ENCODE measurements at regions not wholly inside any gene's neighbourhood (a gene's known extent, or its start where the extent isn't known, plus 50 kb on each side); places are given as distances from the start of the nearest gene placed in this dataset.

DNA sequence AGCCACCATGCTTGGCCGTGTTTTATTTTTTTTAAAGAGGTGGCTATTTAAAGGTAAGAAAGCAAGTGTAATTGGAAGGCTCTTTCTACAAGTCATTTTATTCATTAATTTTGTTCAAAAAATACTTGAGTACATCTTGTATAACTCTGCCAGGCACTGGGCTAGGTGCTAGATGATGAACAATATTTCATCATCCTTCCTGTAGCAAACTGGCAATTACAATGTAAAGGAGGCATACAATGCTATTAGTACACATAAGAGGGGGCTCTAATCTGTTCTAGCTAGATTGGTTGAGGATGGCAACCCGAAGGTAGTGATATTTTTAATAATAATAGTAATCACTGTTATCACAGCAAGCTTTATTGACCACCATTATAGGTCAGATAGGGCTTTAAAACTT is 215.5 kb upstream of the KLF14 start:
- H3K4me1 ChIP-seq, result peaks cover 0 to 12% (median 3%) of the 10 kb centered on the region in 4 donors
- no peak for DNase-seq
- no peaks in the 10 kb centered on the region for H3K36me3 ChIP-seq
- H3K9me3 ChIP-seq, result no peaks in the 10 kb centered on the region
- H3K27ac ChIP-seq, result peak overlapping the region in 1 of 4 donors; percentile 62
- H3K27me3 ChIP-seq, result no peaks in the 10 kb centered on the region
- TF ChIP-seq, protein P1, sequence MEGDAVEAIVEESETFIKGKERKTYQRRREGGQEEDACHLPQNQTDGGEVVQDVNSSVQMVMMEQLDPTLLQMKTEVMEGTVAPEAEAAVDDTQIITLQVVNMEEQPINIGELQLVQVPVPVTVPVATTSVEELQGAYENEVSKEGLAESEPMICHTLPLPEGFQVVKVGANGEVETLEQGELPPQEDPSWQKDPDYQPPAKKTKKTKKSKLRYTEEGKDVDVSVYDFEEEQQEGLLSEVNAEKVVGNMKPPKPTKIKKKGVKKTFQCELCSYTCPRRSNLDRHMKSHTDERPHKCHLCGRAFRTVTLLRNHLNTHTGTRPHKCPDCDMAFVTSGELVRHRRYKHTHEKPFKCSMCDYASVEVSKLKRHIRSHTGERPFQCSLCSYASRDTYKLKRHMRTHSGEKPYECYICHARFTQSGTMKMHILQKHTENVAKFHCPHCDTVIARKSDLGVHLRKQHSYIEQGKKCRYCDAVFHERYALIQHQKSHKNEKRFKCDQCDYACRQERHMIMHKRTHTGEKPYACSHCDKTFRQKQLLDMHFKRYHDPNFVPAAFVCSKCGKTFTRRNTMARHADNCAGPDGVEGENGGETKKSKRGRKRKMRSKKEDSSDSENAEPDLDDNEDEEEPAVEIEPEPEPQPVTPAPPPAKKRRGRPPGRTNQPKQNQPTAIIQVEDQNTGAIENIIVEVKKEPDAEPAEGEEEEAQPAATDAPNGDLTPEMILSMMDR (IDR thresholded peaks at IDR 0.05), result no peak
- TF ChIP-seq POLR2A (IDR thresholded peaks at IDR 0.05), result no peak
- H3K4me3 ChIP-seq, result no peak overlapping the region

DNA sequence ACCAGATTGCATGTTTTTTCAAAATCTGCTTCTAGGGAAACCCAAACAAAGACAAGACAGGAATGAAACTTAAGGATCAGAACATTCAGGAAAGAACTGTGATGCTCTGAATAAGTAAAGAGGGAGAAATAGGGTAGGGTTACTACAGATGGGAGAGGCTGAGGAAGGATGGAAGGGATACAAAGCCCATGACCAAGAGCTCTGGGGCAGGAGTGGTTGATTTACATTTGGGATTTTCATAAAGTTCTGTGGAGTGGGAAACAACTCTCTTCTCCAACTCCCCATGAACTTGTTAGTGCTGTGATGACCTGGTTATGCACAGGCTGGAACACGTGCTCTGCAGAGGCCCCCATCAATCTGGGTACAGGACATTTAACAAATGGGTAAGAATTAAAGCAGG is 216.0 kb upstream of the KLF14 start:
- Histone ChIP-seq H3K4me3 (no peak overlapping the region), H3K4me1 (peaks cover 0 to 9% (median 2%) of the 10 kb centered on the region in 4 donors), H3K27ac (peak overlapping the region in 2 of 4 donors; percentile 30 to 62), H3K27me3 (no peaks in the 10 kb centered on the region), H3K9me3 (no peaks in the 10 kb centered on the region), H3K36me3 (no peaks in the 10 kb centered on the region)
- TF ChIP-seq, protein P1 (IDR thresholded peaks at IDR 0.05), result no peak
- no peak for TF ChIP-seq POLR2A (IDR thresholded peaks at IDR 0.05)
- no peak for DNase-seq

DNA sequence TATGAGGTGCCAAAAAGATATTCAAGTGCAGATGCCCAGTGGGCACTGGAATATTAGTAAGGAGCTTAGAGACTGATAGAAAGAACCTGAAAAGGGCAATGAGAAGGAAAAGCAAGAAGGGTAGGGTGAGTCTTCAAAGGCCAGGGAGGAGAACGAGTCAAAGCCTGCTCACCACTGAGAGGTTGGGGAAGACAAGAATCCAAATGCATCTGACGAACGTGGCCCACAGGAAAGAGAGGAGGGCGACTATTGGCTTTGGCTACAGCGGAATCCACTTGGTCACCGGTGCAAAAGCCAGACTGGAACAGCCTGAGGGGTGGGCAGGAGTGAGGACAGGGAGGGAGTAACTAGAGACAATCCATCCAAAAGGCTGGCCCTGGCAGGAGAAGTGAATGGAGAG is 216.7 kb upstream of the KLF14 start:
- Histone ChIP-seq H3K9me3 (no peaks in the 10 kb centered on the region), H3K4me1 (peaks cover 0 to 11% (median 5%) of the 10 kb centered on the region in 4 donors), H3K27me3 (no peaks in the 10 kb centered on the region), H3K36me3 (no peaks in the 10 kb centered on the region), H3K4me3 (no peak overlapping the region), H3K27ac (peak overlapping the region in 2 of 4 donors; percentile 56 to 62)
- DNase-seq, result no peak
- no peak for TF ChIP-seq POLR2A (IDR thresholded peaks at IDR 0.05)
- TF ChIP-seq, protein P1 (IDR thresholded peaks at IDR 0.05), result no peak

DNA sequence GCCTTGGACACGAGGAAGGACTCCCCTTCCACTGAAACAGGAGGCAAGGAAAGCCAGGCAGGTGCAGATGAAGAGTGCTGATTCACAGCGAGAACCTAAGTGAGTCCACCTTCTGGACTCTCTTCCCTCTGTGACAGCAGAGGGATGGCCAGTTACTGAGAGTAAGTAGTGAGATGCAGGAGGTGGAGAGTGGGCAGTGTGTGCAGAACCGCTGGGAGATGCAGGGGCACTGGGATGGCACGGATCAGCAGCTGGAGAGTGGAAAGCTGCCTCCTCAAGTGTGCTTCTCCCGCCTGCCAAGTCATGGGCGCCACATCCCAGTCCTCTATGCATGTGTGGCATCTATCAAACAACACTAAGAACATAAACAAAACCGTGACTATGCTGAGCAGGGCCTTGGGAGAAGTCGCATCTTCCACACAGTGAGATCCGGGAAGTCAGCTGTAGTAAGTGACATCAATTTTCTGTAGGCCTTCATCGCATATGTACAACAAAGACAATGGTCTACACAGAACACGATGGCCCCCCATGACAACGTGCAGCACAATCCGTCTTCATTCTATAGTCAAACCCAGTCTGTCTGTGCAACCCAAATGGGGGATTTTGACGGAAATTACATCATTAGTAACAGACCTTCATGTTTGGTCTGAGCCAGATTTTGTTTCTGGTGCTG is 217.4 kb upstream of the KLF14 start:
- H3K27me3 ChIP-seq, result no peaks in the 10 kb centered on the region
- peaks cover 0 to 15% (median 5%) of the 10 kb centered on the region in 4 donors for H3K4me1 ChIP-seq
- H3K9me3 ChIP-seq, result no peaks in the 10 kb centered on the region
- peak overlapping the region; percentile 3 to 62 (median 48) for H3K27ac ChIP-seq
- no peaks in the 10 kb centered on the region for H3K36me3 ChIP-seq
- TF ChIP-seq, protein P1 (IDR thresholded peaks at IDR 0.05), result no peak
- TF ChIP-seq POLR2A (IDR thresholded peaks at IDR 0.05), result no peak
- DNase-seq, result no peak
- H3K4me3 ChIP-seq, result no peak overlapping the region

DNA sequence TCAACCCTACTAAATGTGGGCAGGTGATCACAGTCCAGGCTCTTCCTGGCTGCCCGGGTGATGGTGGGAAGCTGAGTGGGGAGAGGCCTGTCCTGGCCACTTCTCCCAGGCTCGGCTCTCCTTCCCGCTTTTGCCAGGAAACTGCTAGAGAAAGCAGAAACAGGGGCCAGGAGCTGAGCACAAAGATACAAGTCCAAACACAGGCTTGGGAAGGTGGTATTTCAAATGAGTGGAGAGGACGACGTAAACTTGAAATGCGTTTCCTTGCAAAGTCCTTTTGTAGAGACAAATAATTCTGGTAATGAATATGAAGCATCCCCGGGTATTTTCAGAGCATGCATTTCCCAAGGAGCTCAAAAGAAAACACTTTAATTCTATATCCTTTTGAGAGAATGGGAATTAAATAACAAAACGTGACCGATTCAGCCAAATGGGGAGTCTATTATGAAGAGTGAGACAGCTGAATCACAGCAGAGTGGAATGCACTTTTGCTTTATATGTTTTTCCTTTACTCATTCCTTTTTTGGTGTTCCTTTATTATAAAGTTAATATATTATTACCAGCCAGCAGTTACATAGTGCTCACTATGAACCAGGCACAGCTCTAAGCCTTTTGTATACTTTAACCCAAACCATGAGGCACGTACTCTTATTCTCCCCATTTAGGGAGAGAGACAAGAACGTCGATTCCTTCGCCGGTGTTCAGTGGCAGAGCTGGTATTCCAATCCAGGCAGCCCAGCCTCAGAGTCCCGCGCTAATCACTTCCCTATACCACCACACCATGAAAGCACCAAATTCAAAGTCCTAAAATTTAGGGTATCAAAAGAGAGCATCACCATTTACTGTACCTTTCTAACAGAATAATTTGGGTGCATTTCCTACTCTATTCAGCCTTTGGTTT is 218.2 kb upstream of the KLF14 start:
- Histone ChIP-seq H3K27ac (peak overlapping the region; percentile 3 to 62 (median 48)), H3K4me3 (no peak overlapping the region), H3K9me3 (no peaks in the 10 kb centered on the region), H3K4me1 (peaks cover 0 to 23% (median 6%) of the 10 kb centered on the region in 4 donors), H3K36me3 (no peaks in the 10 kb centered on the region), H3K27me3 (no peaks in the 10 kb centered on the region)
- DNase-seq, result no peak
- TF ChIP-seq POLR2A (IDR thresholded peaks at IDR 0.05), result no peak
- TF ChIP-seq, protein P1 (IDR thresholded peaks at IDR 0.05), result no peak

All from Peyer's patch (tissue), 4 donors.